Upper lobe of left lung (tissue), 4 donors: ENCODE measurements at regions not wholly inside any gene's neighbourhood (a gene's known extent, or its start where the extent isn't known, plus 50 kb on each side); places are given as distances from the start of the nearest gene placed in this dataset.

ENCODE experiments used
- CTCF ChIP-seq, 6 experiments: fragments of 450-650 bp in 4 of 6; fragments of 200-600 bp in 2 of 6; sonication (generic) in 2 of 6; IDR thresholded peaks; one replicate each; pipeline ENCODE4 v1.5.1; 2016 to 2019; ENCODE audit warnings: antibody characterized with exemption in 6 of 6
- EP300 ChIP-seq, 4 donors: sonication (generic); formaldehyde crosslinking; IDR thresholded peaks; one replicate each; pipeline ENCODE4 v1.5.1; 2017; ENCODE audit warnings: antibody characterized with exemption in 4 of 4, control low read depth in 2 of 4
- POLR2A ChIP-seq, 4 donors: fragments of 450-650 bp; IDR thresholded peaks; one replicate each; pipeline ENCODE4 v1.5.1; 2016 to 2017; ENCODE audit warnings: antibody characterized with exemption in 4 of 4, mild to moderate bottlenecking in 2 of 4
- POLR2AphosphoS5 ChIP-seq, 2 donors: sonication (generic); formaldehyde crosslinking; IDR thresholded peaks; one replicate each; pipeline ENCODE4 v1.5.1; 2017; ENCODE audit warnings: antibody characterized with exemption in 2 of 2

- no peak for TF ChIP-seq POLR2A (IDR thresholded peaks at IDR 0.05)
- TF ChIP-seq CTCF (IDR thresholded peaks at IDR 0.05): no peak
- no peak for TF ChIP-seq POLR2AphosphoS5 (IDR thresholded peaks at IDR 0.05)
- TF ChIP-seq EP300 (IDR thresholded peaks at IDR 0.05): no peak
These were observed 290.7 kb downstream of the TCF7L2 start for GRCh38 chr10:113240736-113241135.
